Osteoblast (primary cell): ENCODE measurements at regions not wholly inside any gene's neighbourhood (a gene's known extent, or its start where the extent isn't known, plus 50 kb on each side); places are given as distances from the start of the nearest gene placed in this dataset.
A peak's percentile ranks its signal among the peaks of the same experiment; 100 is the strongest.

Source experiments
- DNase-seq: peaks from one replicate; pipeline ENCODE4 v3.0.0; 2011; ENCODE audit warnings: low spot score, mixed read lengths; ENCODE audit not compliant: insufficient read length; ENCODE audit errors: missing footprints
- H2AFZ ChIP-seq: 2 replicates; pipeline ENCODE4 v1.6.0; 2011; ENCODE audit warnings: mild to moderate bottlenecking, low read length
- H3K27ac ChIP-seq: 2 replicates; pipeline ENCODE4 v1.5.1; 2011; ENCODE audit warnings: mild to moderate bottlenecking, low read depth, low read length, moderate library complexity
- H3K27me3 ChIP-seq: 2 replicates; pipeline ENCODE4 v1.6.0; 2012; ENCODE audit warnings: mild to moderate bottlenecking, control low read depth, inconsistent platforms, low read length, moderate library complexity; ENCODE audit not compliant: insufficient read depth
- H3K36me3 ChIP-seq: 2 replicates; pipeline ENCODE4 v1.5.1; 2011; ENCODE audit warnings: mild to moderate bottlenecking, low read length, control low read depth, moderate library complexity; ENCODE audit not compliant: insufficient read depth
- H3K4me1 ChIP-seq: 2 replicates; pipeline ENCODE4 v1.5.1; 2011; ENCODE audit warnings: mild to moderate bottlenecking, low read length, control low read depth, moderate library complexity; ENCODE audit not compliant: insufficient read depth
- H3K4me2 ChIP-seq: 2 replicates; pipeline ENCODE4 v1.6.0; 2011; ENCODE audit warnings: mild to moderate bottlenecking, low read length; ENCODE audit not compliant: insufficient read depth
- H3K4me3 ChIP-seq: fragments of 200-600 bp; sonication (generic); 3 replicates; pipeline ENCODE4 v1.5.1; 2012; ENCODE audit warnings: mild to moderate bottlenecking, low read length, inconsistent platforms; ENCODE audit not compliant: insufficient read depth
- H3K79me2 ChIP-seq: 2 replicates; pipeline ENCODE4 v1.6.0; 2012; ENCODE audit warnings: mild to moderate bottlenecking, low read length, control low read depth, inconsistent platforms; ENCODE audit not compliant: insufficient read depth
- H3K9me3 ChIP-seq: 2 replicates; pipeline ENCODE4 v1.5.1; 2011; ENCODE audit warnings: low read depth, low read length, control low read depth
- H4K20me1 ChIP-seq: 2 replicates; pipeline ENCODE4 v1.6.0; 2012; ENCODE audit warnings: mild to moderate bottlenecking, low read length, control low read depth; ENCODE audit not compliant: insufficient read depth
- TF ChIP-seq, protein P1 (sequence below): IDR thresholded peaks from 2 replicates; pipeline ENCODE4 v1.5.1; 2011; ENCODE audit warnings: mild to moderate bottlenecking, low read depth, low read length, moderate library complexity; ENCODE audit errors: extremely low read depth

DNA sequence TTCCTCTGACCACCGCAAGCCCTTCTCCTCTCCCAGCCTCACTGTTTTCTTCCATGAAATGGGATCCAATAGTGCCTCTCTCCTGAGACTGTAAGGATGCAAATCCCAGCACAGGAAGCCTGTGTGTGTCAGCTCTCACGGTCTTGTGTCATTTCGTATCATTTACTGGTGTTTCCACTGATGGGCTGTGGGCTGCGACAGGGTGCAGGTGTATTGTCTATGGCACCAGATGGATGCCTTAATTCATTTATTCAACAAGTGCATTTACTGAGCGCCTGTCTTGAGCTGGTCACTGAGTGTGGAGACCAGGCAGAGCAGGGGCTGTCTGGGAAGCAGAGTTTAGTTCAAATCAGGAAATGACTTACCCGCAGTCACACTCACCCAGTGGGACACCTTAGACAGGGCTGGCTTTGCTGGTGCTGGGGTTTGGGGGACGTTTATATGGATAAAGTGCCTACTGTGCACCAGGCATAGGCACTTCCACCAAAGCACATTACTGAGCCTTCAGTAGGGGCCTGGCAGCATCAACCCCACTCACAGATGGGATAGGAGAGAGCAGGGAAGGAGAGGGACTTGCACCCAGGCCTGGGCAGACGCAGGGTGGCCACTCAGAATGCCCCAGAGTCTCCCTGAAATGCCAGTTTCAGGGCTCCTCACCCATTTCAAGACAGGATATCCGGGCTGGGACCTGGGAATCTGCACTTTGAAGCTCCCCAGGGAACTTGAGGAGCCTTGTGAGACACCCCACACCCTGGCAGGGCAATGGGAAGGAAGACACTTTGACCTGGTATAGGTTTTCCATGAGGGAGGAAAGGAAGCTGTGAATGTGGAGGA, 398.9 kb downstream of the MATN1 start:
- TF ChIP-seq, protein P1, sequence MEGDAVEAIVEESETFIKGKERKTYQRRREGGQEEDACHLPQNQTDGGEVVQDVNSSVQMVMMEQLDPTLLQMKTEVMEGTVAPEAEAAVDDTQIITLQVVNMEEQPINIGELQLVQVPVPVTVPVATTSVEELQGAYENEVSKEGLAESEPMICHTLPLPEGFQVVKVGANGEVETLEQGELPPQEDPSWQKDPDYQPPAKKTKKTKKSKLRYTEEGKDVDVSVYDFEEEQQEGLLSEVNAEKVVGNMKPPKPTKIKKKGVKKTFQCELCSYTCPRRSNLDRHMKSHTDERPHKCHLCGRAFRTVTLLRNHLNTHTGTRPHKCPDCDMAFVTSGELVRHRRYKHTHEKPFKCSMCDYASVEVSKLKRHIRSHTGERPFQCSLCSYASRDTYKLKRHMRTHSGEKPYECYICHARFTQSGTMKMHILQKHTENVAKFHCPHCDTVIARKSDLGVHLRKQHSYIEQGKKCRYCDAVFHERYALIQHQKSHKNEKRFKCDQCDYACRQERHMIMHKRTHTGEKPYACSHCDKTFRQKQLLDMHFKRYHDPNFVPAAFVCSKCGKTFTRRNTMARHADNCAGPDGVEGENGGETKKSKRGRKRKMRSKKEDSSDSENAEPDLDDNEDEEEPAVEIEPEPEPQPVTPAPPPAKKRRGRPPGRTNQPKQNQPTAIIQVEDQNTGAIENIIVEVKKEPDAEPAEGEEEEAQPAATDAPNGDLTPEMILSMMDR, result no peak
- Histone ChIP-seq H4K20me1 (no peaks in the 10 kb centered on the region), H3K79me2 (no peaks in the 10 kb centered on the region)

DNA sequence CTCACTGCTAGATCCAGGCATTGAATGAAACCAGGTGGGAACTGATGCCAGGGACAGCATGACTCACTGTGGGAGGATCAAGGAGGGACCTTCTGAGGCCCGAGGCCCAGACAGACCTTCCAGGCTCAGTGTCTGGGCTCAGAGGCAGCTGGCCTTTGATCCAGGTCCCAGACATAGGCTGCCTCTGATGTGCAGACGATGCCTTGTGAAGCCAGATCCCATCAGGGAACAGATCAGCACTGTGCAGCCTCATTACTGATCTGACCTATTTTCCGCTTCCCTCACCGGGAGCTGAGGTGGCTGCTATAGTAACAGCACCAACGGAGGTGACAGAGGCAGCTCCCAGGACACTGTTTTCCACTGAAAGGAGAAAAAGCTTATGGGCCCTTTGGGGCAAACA, 399.5 kb downstream of the MATN1 start:
- H4K20me1 ChIP-seq, result no peaks in the 10 kb centered on the region
- no peaks in the 10 kb centered on the region for H3K79me2 ChIP-seq
- H3K27me3 ChIP-seq, result no peaks in the 10 kb centered on the region
- no peak overlapping the region for H3K4me2 ChIP-seq
- H3K27ac ChIP-seq, result no peak overlapping the region
- no peaks in the 10 kb centered on the region for H3K4me1 ChIP-seq
- no peaks in the 10 kb centered on the region for H3K9me3 ChIP-seq
- H2AFZ ChIP-seq, result no peak overlapping the region
- H3K36me3 ChIP-seq, result no peaks in the 10 kb centered on the region
- H3K4me3 ChIP-seq, result no peak overlapping the region
- DNase-seq, result no peak
- TF ChIP-seq, protein P1, result no peak

More for the DNA sequence above, 398.9 kb downstream of the MATN1 start:
- no peaks in the 10 kb centered on the region for H3K4me1 ChIP-seq
- no peak overlapping the region for H3K4me3 ChIP-seq
- H2AFZ ChIP-seq, result no peak overlapping the region
- H3K36me3 ChIP-seq, result no peaks in the 10 kb centered on the region
- no peaks in the 10 kb centered on the region for H3K27me3 ChIP-seq
- DNase-seq, result peak; percentile 72
- H3K4me2 ChIP-seq, result no peak overlapping the region
- no peaks in the 10 kb centered on the region for H3K9me3 ChIP-seq
- no peak overlapping the region for H3K27ac ChIP-seq

DNA sequence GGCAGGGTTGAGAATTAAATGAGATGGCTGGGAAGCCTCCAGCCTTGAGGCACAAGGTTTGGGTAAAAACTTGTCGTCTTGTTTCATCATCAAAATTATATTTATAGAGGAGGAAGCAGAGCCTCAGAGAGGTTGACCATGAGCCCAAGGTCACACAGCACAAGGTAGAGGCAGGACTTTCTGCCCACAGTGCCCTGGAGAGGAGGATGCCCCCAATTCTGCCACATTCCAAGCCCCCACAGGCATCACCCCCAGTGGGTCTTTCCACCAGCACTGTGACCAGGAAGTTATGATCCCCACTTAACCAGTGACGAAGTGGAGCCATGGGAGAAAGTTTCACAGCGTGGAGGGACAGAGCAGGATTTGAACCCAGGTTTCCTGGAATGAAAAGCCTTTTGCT, 400.0 kb downstream of the MATN1 start:
- Histone ChIP-seq H3K4me1 (no peaks in the 10 kb centered on the region), H2AFZ (no peak overlapping the region), H3K9me3 (no peaks in the 10 kb centered on the region), H4K20me1 (no peaks in the 10 kb centered on the region), H3K27me3 (no peaks in the 10 kb centered on the region), H3K79me2 (no peaks in the 10 kb centered on the region), H3K36me3 (no peaks in the 10 kb centered on the region), H3K4me2 (no peak overlapping the region), H3K4me3 (no peak overlapping the region), H3K27ac (no peak overlapping the region)
- TF ChIP-seq, protein P1, result no peak
- no peak for DNase-seq

DNA sequence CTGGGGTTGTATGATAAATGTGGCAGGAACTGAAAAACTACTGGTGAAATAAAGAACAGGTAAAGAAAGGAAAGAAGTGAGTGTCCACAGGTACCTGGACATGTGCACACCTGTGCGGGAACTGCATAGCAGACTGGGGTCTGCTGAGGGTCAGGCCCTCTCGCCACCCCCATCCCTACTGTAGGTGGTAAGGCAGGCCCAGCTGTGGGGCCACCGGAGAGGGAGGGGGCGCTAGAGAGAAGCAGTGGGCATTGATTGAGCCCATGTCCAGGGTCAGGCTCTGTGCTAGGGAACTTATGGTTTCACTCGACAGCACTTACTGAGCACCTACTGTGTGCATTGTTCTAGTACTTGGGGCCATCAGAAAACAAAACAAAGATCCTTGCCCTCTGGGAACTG, 400.5 kb downstream of the MATN1 start:
- H3K79me2 ChIP-seq, result no peaks in the 10 kb centered on the region

More for the DNA sequence above, 400.5 kb downstream of the MATN1 start:
- Histone ChIP-seq H3K4me1 (no peaks in the 10 kb centered on the region), H3K4me3 (no peak overlapping the region), H4K20me1 (no peaks in the 10 kb centered on the region), H3K36me3 (no peaks in the 10 kb centered on the region), H2AFZ (no peak overlapping the region), H3K4me2 (no peak overlapping the region), H3K9me3 (no peaks in the 10 kb centered on the region), H3K27ac (no peak overlapping the region), H3K27me3 (no peaks in the 10 kb centered on the region)
- DNase-seq, result no peak
- TF ChIP-seq, protein P1, result peak; percentile 5
